K562 (cell line): ENCODE measurements at regions not wholly inside any gene's neighbourhood (a gene's known extent, or its start where the extent isn't known, plus 50 kb on each side); places are given as distances from the start of the nearest gene placed in this dataset.

Experiments used
- ATAC-seq: fragments of 200-7000 bp; cut with Tn5 transposase; 3 replicates; pipeline ENCODE4 v1.9.1; 2020; ENCODE audit warnings: moderate library complexity
- BruUV-seq: library from RNA; stranded (reverse); fragments of 400-500 nt; replicated peaks from 2 replicates; lab custom pipeline; 2021; lab: Mats Ljungman, UMichigan
- CTCF ChIA-PET: fragments of 300-600 bp; formaldehyde crosslinking; extraction: SDS; loops from one replicate; lab custom pipeline; 2021; ENCODE audit warnings: low intra/inter-chr PET ratio; lab: Yijun Ruan, JAX
- POLR2A ChIA-PET: fragments of 300-600, 350-650 bp; sonication (Branson Sonifier 250); formaldehyde crosslinking; extraction: SDS; loops from one replicate; lab custom pipeline; 2021; ENCODE audit warnings: antibody characterized with exemption, inconsistent platforms; lab: Yijun Ruan, JAX
- DNase-seq, 4 experiments: peaks; one replicate each; pipeline versions ENCODE4 v3.0.0 to v3.0.0-alpha.2; 2011 to 2018; ENCODE audit warnings: low spot score in 3 of 4, mixed read lengths in 3 of 4; ENCODE audit errors: extremely low read depth in 1 of 4
- FAIRE-seq: peaks from 2 replicates; lab custom pipeline; 2011; peaks lifted over from hg19 to GRCh38; lab: Jason Lieb, UNC
- H2AFZ ChIP-seq: 2 replicates; pipeline ENCODE4 v1.6.0; 2011; ENCODE audit warnings: low read depth, low read length, control low read depth, inconsistent platforms
- H3K27ac ChIP-seq: fragments of 200-600 bp; 3 replicates; pipeline ENCODE4 v1.8.0; 2011; ENCODE audit warnings: low read depth, mild to moderate bottlenecking, control low read depth, inconsistent platforms, low read length, moderate library complexity, mixed read lengths; ENCODE audit errors: extremely low read depth
- H3K27me3 ChIP-seq, 2 experiments: fragments of 300-600 bp in 1 of 2; 2 replicates in 1 of 2; 3 replicates in 1 of 2; pipeline versions ENCODE4 v1.6.0 to v1.8.0; 2011; ENCODE audit warnings: inconsistent platforms in 2 of 2, low read length in 2 of 2, mild to moderate bottlenecking in 1 of 2, mixed read lengths in 1 of 2, moderate library complexity in 1 of 2; ENCODE audit not compliant: control insufficient read depth in 2 of 2, insufficient read depth in 2 of 2
- H3K36me3 ChIP-seq: fragments of 300-600 bp; 3 replicates; pipeline ENCODE4 v1.8.0; 2011; ENCODE audit warnings: mild to moderate bottlenecking, low read length, inconsistent platforms; ENCODE audit not compliant: control insufficient read depth, insufficient read depth
- H3K4me1 ChIP-seq, 2 experiments: fragments of 200-600 bp in 1 of 2; replicated peaks in 1 of 2; 2 replicates in 1 of 2; 3 replicates in 1 of 2; pipeline versions ENCODE4 v1.5.1 to v1.8.0; 2011; ENCODE audit warnings: inconsistent platforms in 2 of 2, low read length in 2 of 2, mild to moderate bottlenecking in 1 of 2, mixed read lengths in 1 of 2, moderate library complexity in 1 of 2; ENCODE audit not compliant: control insufficient read depth in 2 of 2, insufficient read depth in 2 of 2
- H3K4me2 ChIP-seq: 2 replicates; pipeline ENCODE4 v1.6.1; 2011; ENCODE audit warnings: low read length, control low read depth, inconsistent platforms, mixed read lengths; ENCODE audit not compliant: insufficient read depth
- H3K4me3 ChIP-seq: fragments of 200-600 bp; sonication (generic), shearing (Covaris generic); 2 replicates; pipeline ENCODE4 v1.5.1; 2016; ENCODE audit warnings: control low read depth, inconsistent platforms
- H3K79me2 ChIP-seq: fragments of 200-600 bp; 3 replicates; pipeline ENCODE4 v1.8.0; 2011; ENCODE audit warnings: low read length, inconsistent platforms; ENCODE audit not compliant: control insufficient read depth, insufficient read depth
- H3K9ac ChIP-seq, 2 experiments: 2 replicates each; pipeline versions ENCODE4 v1.6.0 to v1.6.1; 2011; ENCODE audit warnings: low read depth in 2 of 2, low read length in 2 of 2, control low read depth in 1 of 2, inconsistent platforms in 1 of 2, mild to moderate bottlenecking in 1 of 2, mixed read lengths in 1 of 2; ENCODE audit not compliant: insufficient read depth in 1 of 2
- H3K9me1 ChIP-seq: one replicate; pipeline ENCODE4 v1.6.0; 2011; ENCODE audit warnings: inconsistent platforms, mild to moderate bottlenecking, low read length, moderate library complexity; ENCODE audit not compliant: control insufficient read depth, insufficient read depth
- H3K9me3 ChIP-seq: replicated peaks from 2 replicates; pipeline ENCODE4 v1.5.1; 2011; ENCODE audit warnings: low read depth, low read length, inconsistent platforms; ENCODE audit not compliant: control insufficient read depth, insufficient read depth
- H4K20me1 ChIP-seq: replicated peaks from 2 replicates; pipeline ENCODE4 v1.6.1; 2011; ENCODE audit warnings: low read length, inconsistent platforms, mixed read lengths; ENCODE audit not compliant: control insufficient read depth, insufficient read depth
- BRD4 ChIP-seq: fragments of 200-600 bp; sonication (generic); IDR thresholded peaks from 2 replicates; pipeline ENCODE4 v1.6.1; 2017; ENCODE audit warnings: inconsistent platforms
- CXXC5 ChIP-seq: fragments of 250-450 bp; sonication (Bioruptor Pico); IDR thresholded peaks from 2 replicates; pipeline ENCODE4 v1.8.0; 2022; ENCODE audit warnings: inconsistent platforms, mild to moderate bottlenecking, moderate library complexity
- EP400 ChIP-seq: fragments of 450-650 bp; IDR thresholded peaks from 2 replicates; pipeline ENCODE4 v1.6.1; 2017; ENCODE audit warnings: antibody characterized with exemption, mild to moderate bottlenecking, moderate library complexity
- KDM2B ChIP-seq: fragments of 250-450 bp; sonication (Bioruptor Pico); IDR thresholded peaks from 2 replicates; pipeline ENCODE4 v1.8.0; 2021; ENCODE audit warnings: mild to moderate bottlenecking, moderate library complexity
- MECOM ChIP-seq: fragments of 250-450 bp; sonication (Bioruptor Pico); IDR thresholded peaks from 2 replicates; pipeline ENCODE4 v1.8.0; 2022; ENCODE audit warnings: inconsistent platforms
- PRMT5 ChIP-seq: sonication (generic); formaldehyde crosslinking; IDR thresholded peaks from 2 replicates; pipeline ENCODE4 v1.5.0; 2020; ENCODE audit warnings: missing genetic modification reagents
- PTTG1 ChIP-seq: fragments of 450-650 bp; IDR thresholded peaks from 2 replicates; pipeline ENCODE4 v1.6.1; 2016; ENCODE audit warnings: low read depth, mild to moderate bottlenecking, missing genetic modification characterization, missing compliant biosample characterization
- SRSF7 ChIP-seq: fragments of 200-400 bp; formaldehyde crosslinking; optimal IDR thresholded peaks from 2 replicates; pipeline ENCODE3; 2017; ENCODE audit warnings: mild to moderate bottlenecking, low read depth, low read length
- TRIM24 ChIP-seq, 2 experiments: fragments of 450-650 bp; IDR thresholded peaks; 2 replicates each; pipeline ENCODE4 v1.6.1; 2016
- YY1 ChIP-seq, 3 experiments: IDR thresholded peaks; 2 replicates each; pipeline ENCODE4 v1.6.1; 2011; ENCODE audit warnings: low read length in 2 of 3, mild to moderate bottlenecking in 2 of 3, moderate library complexity in 2 of 3, borderline replicate concordance in 1 of 3, control low read depth in 1 of 3, low read depth in 1 of 3; ENCODE audit not compliant: insufficient read depth in 3 of 3, insufficient replicate concordance in 2 of 3, control insufficient read depth in 1 of 3, insufficient read length in 1 of 3; ENCODE audit errors: extremely low read depth in 1 of 3
- WGBS: fragments of 100-300 bp; shearing (Covaris generic); methylation state at CpG from one replicate; pipeline ENCODE4 v1.1.6; 2016; ENCODE audit warnings: low coverage, mixed read lengths; ENCODE audit not compliant: insufficient coverage; ENCODE audit errors: missing lambda C conversion rate; 5-methylcytosine and 5-hydroxymethylcytosine counted together
- in situ Hi-C: fragments of 300-500 bp; cut with MboI; formaldehyde crosslinking; loops from 4 replicates; pipeline ENCODE4 v1.15.0; 2018; ENCODE audit warnings: inconsistent platforms, mixed read lengths
- intact Hi-C: fragments of 100-400 bp; cut with micrococcal nuclease; formaldehyde crosslinking; loops from 2 replicates; pipeline ENCODE4 v1.14.2; 2022
- TF ChIP-seq, protein P1 (sequence below): fragments of 250-450 bp; sonication (Bioruptor Pico); IDR thresholded peaks from 2 replicates; pipeline ENCODE4 v1.8.0; 2022; ENCODE audit warnings: moderate library complexity, mild to moderate bottlenecking, inconsistent platforms
- TF ChIP-seq, protein P2 (sequence below): fragments of 200-800 bp; sonication (Bioruptor generic); IDR thresholded peaks from 2 replicates; pipeline ENCODE4 v1.6.1; 2017; ENCODE audit warnings: missing genetic modification characterization, missing compliant biosample characterization
- TF ChIP-seq, protein P3 (sequence below): sonication (generic); formaldehyde crosslinking; IDR thresholded peaks from 2 replicates; pipeline ENCODE4 v1.8.1; 2023; ENCODE audit warnings: missing genetic modification reagents, mild to moderate bottlenecking, borderline replicate concordance

DNA sequence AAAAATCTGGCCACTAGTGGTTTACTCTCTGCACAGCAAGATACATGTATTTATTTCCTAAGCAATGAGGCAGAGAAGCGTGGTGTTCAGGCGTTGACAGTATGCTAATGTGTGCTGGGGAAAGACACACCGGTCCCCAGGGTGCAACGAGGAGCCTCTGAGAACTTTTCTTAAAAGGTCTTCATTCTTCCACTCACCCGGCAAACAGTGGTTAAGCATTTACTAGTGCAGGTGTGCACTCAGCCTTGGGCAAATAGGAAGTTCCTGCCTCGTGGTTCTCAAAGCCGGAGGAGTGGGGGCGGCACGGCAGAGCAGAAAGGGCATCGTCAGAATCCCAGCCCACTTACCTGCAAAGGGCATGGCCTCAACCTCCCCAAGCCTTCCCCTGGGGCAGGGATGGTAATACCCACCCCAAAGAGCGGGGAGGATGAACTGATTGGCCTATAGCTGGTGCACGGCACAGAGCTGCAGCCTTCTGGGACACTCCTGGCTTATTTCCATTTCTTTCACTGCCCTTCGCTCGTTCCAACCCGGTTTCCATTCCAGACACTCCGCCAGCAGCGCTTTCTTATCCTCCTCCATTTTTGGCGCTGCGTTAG is 184.3 kb upstream of the CTBP2 start (continued):
- no peak for TF ChIP-seq YY1 (IDR thresholded peaks at IDR 0.05; ENCODE audit: borderline replicate concordance in 1 of 3, control insufficient read depth in 1 of 3, extremely low read depth in 1 of 3, insufficient read depth in 3 of 3, insufficient read length in 1 of 3, insufficient replicate concordance in 2 of 3, low read depth in 1 of 3, low read length in 2 of 3)
- no peak for TF ChIP-seq SRSF7
- no peak for TF ChIP-seq MECOM (CRISPR knock-in tag)

DNA sequence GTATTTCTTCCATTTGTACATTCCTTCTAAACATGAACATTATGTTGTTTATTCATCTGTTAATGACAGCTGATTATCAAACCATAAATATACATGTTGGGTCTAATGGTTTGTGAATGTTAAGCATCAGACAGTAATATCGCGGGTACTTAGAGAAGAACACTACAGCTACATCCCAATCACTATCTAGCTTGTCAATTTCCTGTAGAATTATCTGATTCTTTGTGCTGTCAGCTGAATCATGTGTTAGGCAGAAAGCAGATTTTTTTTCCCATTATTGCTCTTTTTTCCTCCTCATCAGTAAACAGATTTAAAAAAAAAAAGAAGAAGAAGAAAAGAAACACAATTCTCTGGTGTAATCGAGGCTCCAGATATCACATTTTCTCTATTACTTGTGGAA is 183.6 kb upstream of the CTBP2 start:
- ChIA-PET POLR2A (no interaction called here), CTCF (no interaction called here)
- H3K9me3 ChIP-seq = no peaks in the 10 kb centered on the region
- no TSS peak for BruUV-seq
- H3K4me3 ChIP-seq = no peak overlapping the region
- WGBS = 0% methylated on average over 3 of the region's 3 CpGs
- DNase-seq (no peak), ATAC-seq (no peak), FAIRE-seq (no peak)
- no peaks in the 10 kb centered on the region for H3K4me1 ChIP-seq
- in situ Hi-C loops (no loop called here), intact Hi-C loops (loop anchor here (10.0 kb wide), 1 partner anchor 299 kb away; no protein-coding TSS in a partner anchor)
- peaks cover 0 to 6% of the 10 kb centered on the region in 2 experiments; a peak in 3 of 5 replicates for H3K27me3 ChIP-seq
- H3K9me1 ChIP-seq = no peaks in the 10 kb centered on the region
- no peaks in the 10 kb centered on the region for H3K36me3 ChIP-seq
- no peaks in the 10 kb centered on the region for H3K79me2 ChIP-seq
- H3K9ac ChIP-seq = no peak overlapping the region
- H2AFZ ChIP-seq = no peak overlapping the region
- H3K27ac ChIP-seq = no peak overlapping the region
- no peaks in the 10 kb centered on the region; the same call in 1 of the 2 replicates for H4K20me1 ChIP-seq
- H3K4me2 ChIP-seq = no peak overlapping the region
- TF ChIP-seq PRMT5 (CRISPR knock-in tag) (no peak), BRD4 (no peak), CXXC5 (CRISPR knock-in tag) (no peak), TRIM24 (IDR thresholded peaks at IDR 0.05) (no peak), KDM2B (CRISPR knock-in tag) (no peak), EP400 (no peak), PTTG1 (no peak)
- TF ChIP-seq, protein P1, sequence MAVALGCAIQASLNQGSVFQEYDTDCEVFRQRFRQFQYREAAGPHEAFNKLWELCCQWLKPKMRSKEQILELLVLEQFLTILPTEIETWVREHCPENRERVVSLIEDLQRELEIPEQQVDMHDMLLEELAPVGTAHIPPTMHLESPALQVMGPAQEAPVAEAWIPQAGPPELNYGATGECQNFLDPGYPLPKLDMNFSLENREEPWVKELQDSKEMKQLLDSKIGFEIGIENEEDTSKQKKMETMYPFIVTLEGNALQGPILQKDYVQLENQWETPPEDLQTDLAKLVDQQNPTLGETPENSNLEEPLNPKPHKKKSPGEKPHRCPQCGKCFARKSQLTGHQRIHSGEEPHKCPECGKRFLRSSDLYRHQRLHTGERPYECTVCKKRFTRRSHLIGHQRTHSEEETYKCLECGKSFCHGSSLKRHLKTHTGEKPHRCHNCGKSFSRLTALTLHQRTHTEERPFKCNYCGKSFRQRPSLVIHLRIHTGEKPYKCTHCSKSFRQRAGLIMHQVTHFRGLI (CRISPR knock-in tag) = no peak
- TF ChIP-seq, protein P2, sequence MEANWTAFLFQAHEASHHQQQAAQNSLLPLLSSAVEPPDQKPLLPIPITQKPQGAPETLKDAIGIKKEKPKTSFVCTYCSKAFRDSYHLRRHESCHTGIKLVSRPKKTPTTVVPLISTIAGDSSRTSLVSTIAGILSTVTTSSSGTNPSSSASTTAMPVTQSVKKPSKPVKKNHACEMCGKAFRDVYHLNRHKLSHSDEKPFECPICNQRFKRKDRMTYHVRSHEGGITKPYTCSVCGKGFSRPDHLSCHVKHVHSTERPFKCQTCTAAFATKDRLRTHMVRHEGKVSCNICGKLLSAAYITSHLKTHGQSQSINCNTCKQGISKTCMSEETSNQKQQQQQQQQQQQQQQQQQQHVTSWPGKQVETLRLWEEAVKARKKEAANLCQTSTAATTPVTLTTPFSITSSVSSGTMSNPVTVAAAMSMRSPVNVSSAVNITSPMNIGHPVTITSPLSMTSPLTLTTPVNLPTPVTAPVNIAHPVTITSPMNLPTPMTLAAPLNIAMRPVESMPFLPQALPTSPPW (CRISPR knock-in tag) = no peak
- TF ChIP-seq, protein P3, sequence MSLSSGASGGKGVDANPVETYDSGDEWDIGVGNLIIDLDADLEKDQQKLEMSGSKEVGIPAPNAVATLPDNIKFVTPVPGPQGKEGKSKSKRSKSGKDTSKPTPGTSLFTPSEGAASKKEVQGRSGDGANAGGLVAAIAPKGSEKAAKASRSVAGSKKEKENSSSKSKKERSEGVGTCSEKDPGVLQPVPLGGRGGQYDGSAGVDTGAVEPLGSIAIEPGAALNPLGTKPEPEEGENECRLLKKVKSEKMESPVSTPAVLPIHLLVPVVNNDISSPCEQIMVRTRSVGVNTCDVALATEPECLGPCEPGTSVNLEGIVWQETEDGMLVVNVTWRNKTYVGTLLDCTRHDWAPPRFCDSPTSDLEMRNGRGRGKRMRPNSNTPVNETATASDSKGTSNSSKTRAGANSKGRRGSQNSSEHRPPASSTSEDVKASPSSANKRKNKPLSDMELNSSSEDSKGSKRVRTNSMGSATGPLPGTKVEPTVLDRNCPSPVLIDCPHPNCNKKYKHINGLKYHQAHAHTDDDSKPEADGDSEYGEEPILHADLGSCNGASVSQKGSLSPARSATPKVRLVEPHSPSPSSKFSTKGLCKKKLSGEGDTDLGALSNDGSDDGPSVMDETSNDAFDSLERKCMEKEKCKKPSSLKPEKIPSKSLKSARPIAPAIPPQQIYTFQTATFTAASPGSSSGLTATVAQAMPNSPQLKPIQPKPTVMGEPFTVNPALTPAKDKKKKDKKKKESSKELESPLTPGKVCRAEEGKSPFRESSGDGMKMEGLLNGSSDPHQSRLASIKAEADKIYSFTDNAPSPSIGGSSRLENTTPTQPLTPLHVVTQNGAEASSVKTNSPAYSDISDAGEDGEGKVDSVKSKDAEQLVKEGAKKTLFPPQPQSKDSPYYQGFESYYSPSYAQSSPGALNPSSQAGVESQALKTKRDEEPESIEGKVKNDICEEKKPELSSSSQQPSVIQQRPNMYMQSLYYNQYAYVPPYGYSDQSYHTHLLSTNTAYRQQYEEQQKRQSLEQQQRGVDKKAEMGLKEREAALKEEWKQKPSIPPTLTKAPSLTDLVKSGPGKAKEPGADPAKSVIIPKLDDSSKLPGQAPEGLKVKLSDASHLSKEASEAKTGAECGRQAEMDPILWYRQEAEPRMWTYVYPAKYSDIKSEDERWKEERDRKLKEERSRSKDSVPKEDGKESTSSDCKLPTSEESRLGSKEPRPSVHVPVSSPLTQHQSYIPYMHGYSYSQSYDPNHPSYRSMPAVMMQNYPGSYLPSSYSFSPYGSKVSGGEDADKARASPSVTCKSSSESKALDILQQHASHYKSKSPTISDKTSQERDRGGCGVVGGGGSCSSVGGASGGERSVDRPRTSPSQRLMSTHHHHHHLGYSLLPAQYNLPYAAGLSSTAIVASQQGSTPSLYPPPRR (CRISPR knock-in tag) = no peak
